ENCODE measurements at regions not wholly inside any gene's neighbourhood (a gene's known extent, or its start where the extent isn't known, plus 50 kb on each side); places are given as distances from the start of the nearest gene placed in this dataset.

- TF ChIP-seq, protein P1, sequence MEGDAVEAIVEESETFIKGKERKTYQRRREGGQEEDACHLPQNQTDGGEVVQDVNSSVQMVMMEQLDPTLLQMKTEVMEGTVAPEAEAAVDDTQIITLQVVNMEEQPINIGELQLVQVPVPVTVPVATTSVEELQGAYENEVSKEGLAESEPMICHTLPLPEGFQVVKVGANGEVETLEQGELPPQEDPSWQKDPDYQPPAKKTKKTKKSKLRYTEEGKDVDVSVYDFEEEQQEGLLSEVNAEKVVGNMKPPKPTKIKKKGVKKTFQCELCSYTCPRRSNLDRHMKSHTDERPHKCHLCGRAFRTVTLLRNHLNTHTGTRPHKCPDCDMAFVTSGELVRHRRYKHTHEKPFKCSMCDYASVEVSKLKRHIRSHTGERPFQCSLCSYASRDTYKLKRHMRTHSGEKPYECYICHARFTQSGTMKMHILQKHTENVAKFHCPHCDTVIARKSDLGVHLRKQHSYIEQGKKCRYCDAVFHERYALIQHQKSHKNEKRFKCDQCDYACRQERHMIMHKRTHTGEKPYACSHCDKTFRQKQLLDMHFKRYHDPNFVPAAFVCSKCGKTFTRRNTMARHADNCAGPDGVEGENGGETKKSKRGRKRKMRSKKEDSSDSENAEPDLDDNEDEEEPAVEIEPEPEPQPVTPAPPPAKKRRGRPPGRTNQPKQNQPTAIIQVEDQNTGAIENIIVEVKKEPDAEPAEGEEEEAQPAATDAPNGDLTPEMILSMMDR (IDR thresholded peaks at IDR 0.05 in 4 of 5, conservative IDR thresholded peaks at IDR 0.05 in 1 of 5): no peak
- no peak for TF ChIP-seq POLR2A (IDR thresholded peaks at IDR 0.05)
Observed at GRCh38 chr6:168208402-168208801, 111.2 kb downstream of the DACT2 start.

Measured in gastrocnemius medialis (tissue), 4 donors.